ENCODE measurements at regions not wholly inside any gene's neighbourhood (a gene's known extent, or its start where the extent isn't known, plus 50 kb on each side); places are given as distances from the start of the nearest gene placed in this dataset.

DNA sequence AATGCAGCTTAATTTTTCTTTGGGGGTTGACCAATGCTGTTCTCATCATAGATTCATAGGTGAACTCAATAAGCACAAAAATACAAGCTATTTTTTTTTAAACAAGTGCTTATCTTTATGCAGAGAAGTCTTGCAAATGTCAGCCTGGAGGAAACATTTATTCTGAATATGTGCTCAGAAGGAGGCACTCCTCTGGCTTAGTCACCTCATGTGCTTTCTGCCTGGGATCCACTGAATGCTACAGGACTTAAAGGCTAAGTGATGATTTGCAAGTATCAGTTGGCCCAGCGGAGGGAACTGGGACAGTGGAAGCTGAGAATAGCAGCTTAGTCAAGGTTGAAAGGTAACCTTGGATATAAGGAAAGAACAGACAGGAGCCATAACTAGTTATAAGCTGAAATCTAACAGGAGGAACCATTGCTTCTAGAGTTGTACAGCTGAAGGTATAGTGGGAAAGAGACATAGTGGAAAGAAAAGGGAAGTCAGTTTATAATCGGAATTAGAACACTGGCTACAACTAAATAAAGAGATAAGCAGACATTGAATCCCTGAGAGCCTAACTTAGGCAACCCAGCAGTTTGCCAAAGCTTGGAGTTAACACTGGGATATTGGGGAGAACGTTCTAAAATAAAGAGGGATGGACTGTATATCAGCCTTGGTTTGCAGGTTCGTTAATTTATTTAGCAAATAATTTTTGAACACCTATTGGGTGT lies 488.7 kb downstream of the SUCLG1 start:
- TF ChIP-seq, protein P1, sequence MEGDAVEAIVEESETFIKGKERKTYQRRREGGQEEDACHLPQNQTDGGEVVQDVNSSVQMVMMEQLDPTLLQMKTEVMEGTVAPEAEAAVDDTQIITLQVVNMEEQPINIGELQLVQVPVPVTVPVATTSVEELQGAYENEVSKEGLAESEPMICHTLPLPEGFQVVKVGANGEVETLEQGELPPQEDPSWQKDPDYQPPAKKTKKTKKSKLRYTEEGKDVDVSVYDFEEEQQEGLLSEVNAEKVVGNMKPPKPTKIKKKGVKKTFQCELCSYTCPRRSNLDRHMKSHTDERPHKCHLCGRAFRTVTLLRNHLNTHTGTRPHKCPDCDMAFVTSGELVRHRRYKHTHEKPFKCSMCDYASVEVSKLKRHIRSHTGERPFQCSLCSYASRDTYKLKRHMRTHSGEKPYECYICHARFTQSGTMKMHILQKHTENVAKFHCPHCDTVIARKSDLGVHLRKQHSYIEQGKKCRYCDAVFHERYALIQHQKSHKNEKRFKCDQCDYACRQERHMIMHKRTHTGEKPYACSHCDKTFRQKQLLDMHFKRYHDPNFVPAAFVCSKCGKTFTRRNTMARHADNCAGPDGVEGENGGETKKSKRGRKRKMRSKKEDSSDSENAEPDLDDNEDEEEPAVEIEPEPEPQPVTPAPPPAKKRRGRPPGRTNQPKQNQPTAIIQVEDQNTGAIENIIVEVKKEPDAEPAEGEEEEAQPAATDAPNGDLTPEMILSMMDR (IDR thresholded peaks at IDR 0.05): no peak
- no peak for TF ChIP-seq POLR2A (IDR thresholded peaks at IDR 0.05)

All from breast epithelium (tissue), 3 donors.